Peyer's patch (tissue), 4 donors: ENCODE measurements at regions not wholly inside any gene's neighbourhood (a gene's known extent, or its start where the extent isn't known, plus 50 kb on each side); places are given as distances from the start of the nearest gene placed in this dataset.

ENCODE experiments used
- DNase-seq, 3 donors: peaks; one replicate each; pipeline ENCODE4 v3.0.0-alpha.2; 2017 to 2019
- H3K27ac ChIP-seq, 4 donors: fragments of 200-600 bp; sonication (generic); one replicate each; pipeline ENCODE4 v1.5.1; 2016 to 2019
- H3K27me3 ChIP-seq, 2 donors: fragments of 200-600 bp; sonication (generic); one replicate each; pipeline ENCODE4 v1.5.1; 2019
- H3K36me3 ChIP-seq, 3 donors: fragments of 200-600 bp; sonication (generic); one replicate each; pipeline ENCODE4 v1.5.1; 2016 to 2019
- H3K4me1 ChIP-seq, 4 donors: fragments of 200-600 bp; sonication (generic); one replicate each; pipeline ENCODE4 v1.5.1; 2016 to 2019
- H3K4me3 ChIP-seq, 4 donors: fragments of 200-600 bp; sonication (generic); 1 replicate in 3 of 4; 2 replicates in 1 of 4; pipeline ENCODE4 v1.5.1; 2016 to 2019; ENCODE audit warnings: mild to moderate bottlenecking in 1 of 4
- H3K9me3 ChIP-seq, 4 donors: fragments of 200-600 bp; sonication (generic); one replicate each; pipeline ENCODE4 v1.5.1; 2016 to 2019; ENCODE audit warnings: mild to moderate bottlenecking in 1 of 4
- CTCF ChIP-seq, 6 experiments: fragments of 450-650 bp in 4 of 6; fragments of 200-600 bp in 2 of 6; sonication (generic) in 1 of 6; IDR thresholded peaks; one replicate each; pipeline ENCODE4 v1.5.1; 2017 to 2019; ENCODE audit warnings: antibody characterized with exemption in 6 of 6, mild to moderate bottlenecking in 3 of 6, moderate library complexity in 1 of 6
- POLR2A ChIP-seq, 2 donors: fragments of 450-650 bp; IDR thresholded peaks; one replicate each; pipeline ENCODE4 v1.5.1; 2017; ENCODE audit warnings: antibody characterized with exemption in 2 of 2, mild to moderate bottlenecking in 2 of 2, moderate library complexity in 2 of 2

- H3K4me1 ChIP-seq, result no peaks in the 10 kb centered on the region
- TF ChIP-seq CTCF (IDR thresholded peaks at IDR 0.05) (no peak), POLR2A (IDR thresholded peaks at IDR 0.05) (no peak)
- DNase-seq, result no peak
- H3K27ac ChIP-seq, result no peak overlapping the region
- H3K9me3 ChIP-seq, result no peaks in the 10 kb centered on the region
- no peaks in the 10 kb centered on the region for H3K36me3 ChIP-seq
- no peaks in the 10 kb centered on the region for H3K27me3 ChIP-seq
- H3K4me3 ChIP-seq, result no peak overlapping the region
These were observed 443.1 kb upstream of the DAB2 start for GRCh38 chr5:39867923-39868322.

GRCh38 chr5:39863926-39864552 is 439.3 kb upstream of the DAB2 start:
- Histone ChIP-seq H3K27me3 (no peaks in the 10 kb centered on the region), H3K4me3 (no peak overlapping the region), H3K36me3 (no peaks in the 10 kb centered on the region), H3K4me1 (no peaks in the 10 kb centered on the region), H3K27ac (no peak overlapping the region), H3K9me3 (no peaks in the 10 kb centered on the region)
- DNase-seq, result no peak
- TF ChIP-seq POLR2A (IDR thresholded peaks at IDR 0.05), result no peak
- no peak for TF ChIP-seq CTCF (IDR thresholded peaks at IDR 0.05)

- Histone ChIP-seq H3K27ac (no peak overlapping the region), H3K36me3 (no peaks in the 10 kb centered on the region), H3K9me3 (no peaks in the 10 kb centered on the region), H3K4me3 (no peak overlapping the region), H3K4me1 (no peaks in the 10 kb centered on the region), H3K27me3 (no peaks in the 10 kb centered on the region)
- TF ChIP-seq CTCF (IDR thresholded peaks at IDR 0.05), result no peak
- TF ChIP-seq POLR2A (IDR thresholded peaks at IDR 0.05), result no peak
- no peak for DNase-seq
These were observed 432.3 kb upstream of the DAB2 start for GRCh38 chr5:39857041-39857440.

GRCh38 chr5:39854771-39855410 is 430.1 kb upstream of the DAB2 start:
- Histone ChIP-seq H3K9me3 (no peaks in the 10 kb centered on the region), H3K27ac (no peak overlapping the region), H3K36me3 (no peaks in the 10 kb centered on the region), H3K4me3 (no peak overlapping the region), H3K4me1 (no peaks in the 10 kb centered on the region), H3K27me3 (no peaks in the 10 kb centered on the region)
- TF ChIP-seq CTCF (IDR thresholded peaks at IDR 0.05), result no peak
- TF ChIP-seq POLR2A (IDR thresholded peaks at IDR 0.05), result no peak
- no peak for DNase-seq

GRCh38 chr5:39850291-39850690 is 425.5 kb upstream of the DAB2 start:
- no peaks in the 10 kb centered on the region for H3K36me3 ChIP-seq
- no peaks in the 10 kb centered on the region for H3K9me3 ChIP-seq
- H3K4me1 ChIP-seq, result no peaks in the 10 kb centered on the region
- H3K27ac ChIP-seq, result no peak overlapping the region
- no peak for DNase-seq
- no peaks in the 10 kb centered on the region for H3K27me3 ChIP-seq
- TF ChIP-seq CTCF (IDR thresholded peaks at IDR 0.05) (no peak), POLR2A (IDR thresholded peaks at IDR 0.05) (no peak)
- H3K4me3 ChIP-seq, result no peak overlapping the region
